GM19240 (cell line): ENCODE measurements at regions not wholly inside any gene's neighbourhood (a gene's known extent, or its start where the extent isn't known, plus 50 kb on each side); places are given as distances from the start of the nearest gene placed in this dataset.

Experiments used
- DNase-seq: peaks from one replicate; pipeline ENCODE4 v3.0.0; 2011; ENCODE audit warnings: low spot score; ENCODE audit not compliant: insufficient read length

DNA sequence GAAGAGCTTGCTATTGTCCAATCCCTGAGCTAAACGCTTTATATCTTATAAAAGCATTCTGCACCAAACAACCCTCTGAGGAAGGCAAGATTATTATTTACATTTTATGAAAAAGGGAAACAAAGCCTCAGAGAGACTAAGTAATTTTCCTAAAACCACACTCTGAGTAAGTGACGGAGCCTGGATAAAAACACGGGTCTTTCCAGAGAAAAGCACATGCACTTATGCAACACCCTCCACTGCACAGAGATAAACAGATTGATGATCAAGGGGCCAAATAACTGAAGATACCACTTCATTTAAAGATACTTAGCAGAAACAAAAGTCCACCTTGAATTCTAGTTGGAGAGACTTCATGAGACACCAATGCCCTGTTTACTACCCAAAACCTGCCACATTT is 214.7 kb upstream of the PDE10A start:
- no peak for DNase-seq

DNA sequence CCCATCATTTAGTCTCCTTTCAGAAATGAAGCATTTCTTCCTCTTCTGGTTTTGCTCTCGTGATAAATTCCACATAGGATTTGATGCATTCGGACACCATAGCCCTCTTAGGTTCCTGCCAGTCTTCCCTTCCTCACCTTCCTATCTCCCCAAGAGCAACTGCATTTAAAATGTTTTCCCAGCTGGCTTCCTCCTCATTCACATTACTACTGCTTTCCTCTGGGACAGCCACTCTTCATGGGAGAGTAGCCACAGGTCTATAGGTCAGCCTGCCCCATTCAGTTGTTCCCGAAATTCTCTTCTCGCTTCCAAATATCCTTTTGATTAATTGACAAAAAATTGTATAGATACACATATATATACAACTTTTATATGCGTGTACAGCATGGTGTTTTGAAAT is 214.2 kb upstream of the PDE10A start:
- DNase-seq = no peak

DNA sequence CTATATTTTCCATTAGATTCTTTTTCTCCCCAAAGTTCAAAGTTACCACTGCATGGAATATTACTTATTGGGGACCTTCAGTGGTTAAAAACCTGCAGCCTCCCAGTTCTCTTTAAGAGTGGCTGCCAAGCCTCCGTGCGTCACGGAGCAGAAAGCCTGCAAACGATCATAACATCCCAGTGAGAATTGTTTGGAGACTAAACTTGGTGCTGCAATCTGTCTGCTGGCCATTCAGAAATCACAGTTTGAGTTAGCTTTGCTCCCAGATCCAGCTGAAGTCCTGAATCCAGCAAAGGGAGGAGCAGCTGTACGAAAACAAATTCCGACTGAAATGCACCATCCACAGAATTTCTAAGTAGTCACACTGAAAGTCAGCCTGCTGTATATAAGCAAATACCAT is 213.5 kb upstream of the PDE10A start:
- DNase-seq = no peak

DNA sequence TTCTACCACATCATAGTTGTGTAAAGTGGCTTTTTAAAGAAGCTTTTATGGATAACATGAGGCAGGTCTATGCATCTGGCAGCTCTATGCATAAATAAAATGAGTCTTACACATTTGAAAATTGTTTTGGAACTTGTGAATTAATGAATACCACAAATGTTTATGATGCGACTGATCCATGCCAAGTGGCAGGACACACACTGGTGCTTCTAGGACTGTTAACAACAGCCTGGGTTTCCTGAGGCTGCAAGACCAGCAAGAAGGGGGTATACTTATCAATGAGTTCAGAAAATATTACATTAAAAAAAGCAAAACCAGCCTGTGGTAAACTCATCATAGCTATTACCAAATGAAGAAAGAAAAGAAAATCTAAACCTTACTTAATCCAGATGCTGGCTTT is 212.9 kb upstream of the PDE10A start:
- DNase-seq = no peak

DNA sequence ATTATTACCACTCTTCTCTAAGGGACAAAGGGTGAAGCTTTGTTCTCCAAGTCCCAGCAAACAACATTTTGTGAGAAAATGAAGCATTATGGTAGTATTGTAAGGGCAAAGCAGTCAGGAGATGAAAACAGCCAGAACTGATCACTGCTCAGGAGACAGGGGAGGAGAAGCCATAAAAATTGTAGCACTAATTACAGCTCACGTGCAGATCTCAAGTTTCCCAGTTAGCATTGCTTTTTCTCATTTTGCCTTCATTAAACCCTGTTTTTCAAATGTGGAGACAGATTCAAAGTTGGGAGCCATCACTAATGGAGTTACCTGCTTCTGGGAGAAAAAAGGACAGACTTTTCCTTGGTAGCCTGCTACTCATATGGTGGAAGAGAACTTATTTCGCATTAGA is 210.9 kb upstream of the PDE10A start:
- DNase-seq = no peak

DNA sequence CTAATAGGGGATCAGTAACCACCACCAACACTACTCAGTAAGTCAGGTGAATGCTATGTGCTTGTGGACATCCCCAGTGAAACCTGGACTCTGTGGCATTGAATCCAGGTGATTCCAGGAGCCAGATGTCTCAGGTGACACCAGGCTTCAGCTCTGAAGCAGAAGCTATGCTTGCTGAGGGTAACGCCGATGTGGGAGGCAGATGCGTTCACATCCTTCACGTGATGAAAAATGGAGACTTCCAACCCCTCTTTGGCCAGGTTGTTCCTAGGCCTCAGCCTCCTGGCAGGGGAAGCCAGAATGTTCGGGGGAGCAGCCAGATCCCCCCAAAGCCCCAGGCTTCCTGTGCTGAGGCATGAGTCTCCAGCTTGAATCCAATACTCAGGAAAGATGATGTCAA is 209.8 kb upstream of the PDE10A start:
- no peak for DNase-seq

DNA sequence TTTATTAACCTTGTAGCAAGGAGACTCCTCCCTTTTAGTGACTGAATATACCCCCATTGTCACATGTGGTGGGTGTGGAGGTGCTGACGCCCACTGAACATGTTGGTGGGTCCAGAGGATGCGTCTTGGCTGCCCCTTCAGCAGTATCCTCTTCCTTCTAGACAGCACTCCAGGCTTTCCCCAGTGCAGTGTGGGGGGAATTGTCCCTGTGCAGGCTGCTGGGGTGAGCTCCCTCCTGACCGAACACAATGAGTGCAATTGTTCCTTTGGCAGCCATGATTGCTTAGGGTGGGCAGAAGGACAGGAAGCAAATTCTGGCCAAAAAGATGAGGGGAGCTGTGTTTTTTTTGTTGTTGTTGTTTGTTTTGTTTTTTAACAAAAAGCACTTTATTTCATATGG is 209.3 kb upstream of the PDE10A start:
- no peak for DNase-seq

DNA sequence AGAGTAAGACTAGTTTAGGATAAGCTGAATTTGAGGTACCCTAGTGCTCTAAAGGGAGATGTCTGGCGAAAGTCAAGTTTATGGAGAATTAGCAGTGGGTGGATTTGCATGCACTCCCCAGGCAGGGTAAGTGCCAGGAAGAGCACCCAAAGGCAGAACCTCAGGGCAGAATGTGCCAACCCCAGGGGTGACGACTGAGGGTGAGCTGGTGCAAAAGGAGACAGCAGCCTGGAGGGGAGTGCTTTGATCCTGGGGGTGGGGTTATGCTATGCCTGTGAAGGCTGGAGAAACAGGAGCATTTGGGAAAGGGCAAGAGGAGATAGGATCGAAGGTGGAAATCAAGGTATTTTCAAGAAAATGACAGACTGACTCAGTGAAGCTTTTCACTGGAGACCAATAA is 208.5 kb upstream of the PDE10A start:
- no peak for DNase-seq

DNA sequence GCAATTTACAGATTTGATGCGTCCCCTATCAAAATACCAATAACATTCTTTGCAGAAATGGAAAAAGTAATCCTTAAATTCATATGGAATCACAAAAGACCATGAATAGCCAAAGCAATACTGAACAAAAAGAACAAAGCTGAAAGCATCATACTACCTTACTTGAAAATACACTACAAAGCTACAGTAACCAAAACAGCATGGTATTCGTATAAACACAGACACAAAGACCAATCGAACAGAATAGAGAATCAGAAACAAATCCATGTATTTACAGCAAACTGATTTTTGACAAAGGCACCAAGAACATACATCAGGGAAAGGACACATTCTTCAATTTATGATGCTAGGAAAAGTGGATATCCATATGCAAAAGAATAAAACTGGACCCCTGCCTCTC is 206.5 kb upstream of the PDE10A start:
- DNase-seq = no peak

DNA sequence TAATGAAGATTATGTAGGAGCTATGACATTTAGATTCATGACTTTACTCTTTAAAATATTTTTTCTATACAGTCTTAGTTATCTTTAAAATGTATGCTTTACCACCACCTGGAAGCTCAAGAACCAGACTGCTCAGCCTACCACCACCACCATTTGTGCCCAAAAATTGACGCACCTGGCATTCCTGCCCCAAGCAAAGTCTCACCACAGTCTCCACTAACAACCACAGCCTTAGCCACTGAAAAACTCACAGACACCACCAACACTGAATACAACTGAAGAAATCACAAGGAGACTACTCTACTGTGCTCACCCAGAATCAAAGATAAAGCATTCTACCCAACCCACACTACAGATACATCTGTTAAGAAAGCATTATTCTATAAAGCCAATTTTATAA is 201.9 kb upstream of the PDE10A start:
- no peak for DNase-seq

DNA sequence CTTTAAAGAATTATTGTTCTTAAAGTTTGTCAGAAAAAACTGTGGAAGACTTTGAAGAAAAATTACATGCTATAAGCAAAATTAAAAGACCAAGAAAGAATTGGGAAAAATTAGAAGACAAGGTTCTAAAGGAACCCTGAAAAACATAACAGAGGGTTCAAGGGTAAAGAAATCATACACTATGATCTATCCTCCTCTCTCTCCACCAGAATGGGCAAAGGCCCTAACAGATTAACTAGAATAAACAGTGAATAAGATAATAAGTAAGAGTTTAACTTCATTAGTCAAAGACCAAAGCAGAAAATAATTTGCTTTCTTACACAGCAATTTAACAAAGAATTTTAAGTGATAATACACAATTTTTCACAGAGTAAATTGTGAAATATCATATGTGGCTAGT is 201.2 kb upstream of the PDE10A start:
- no peak for DNase-seq

DNA sequence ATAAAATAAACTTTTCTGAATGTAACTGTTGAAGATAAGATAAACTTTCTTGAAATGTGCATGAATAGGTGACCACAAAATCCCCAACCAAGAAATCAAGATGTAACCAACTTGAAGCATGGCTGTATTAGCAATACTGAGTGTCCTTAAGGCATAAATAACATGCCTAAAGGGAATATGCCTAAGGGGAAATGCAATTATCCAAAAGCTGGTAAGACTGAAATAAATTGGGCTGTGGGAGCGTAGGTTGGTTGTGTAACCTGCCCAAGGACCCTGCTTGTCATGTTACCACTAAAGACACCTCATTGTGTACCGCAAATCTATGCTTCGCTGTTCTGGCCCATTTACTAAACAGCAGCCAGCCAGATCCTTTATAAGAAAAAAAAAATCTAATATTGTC is 200.8 kb upstream of the PDE10A start:
- DNase-seq = no peak

DNA sequence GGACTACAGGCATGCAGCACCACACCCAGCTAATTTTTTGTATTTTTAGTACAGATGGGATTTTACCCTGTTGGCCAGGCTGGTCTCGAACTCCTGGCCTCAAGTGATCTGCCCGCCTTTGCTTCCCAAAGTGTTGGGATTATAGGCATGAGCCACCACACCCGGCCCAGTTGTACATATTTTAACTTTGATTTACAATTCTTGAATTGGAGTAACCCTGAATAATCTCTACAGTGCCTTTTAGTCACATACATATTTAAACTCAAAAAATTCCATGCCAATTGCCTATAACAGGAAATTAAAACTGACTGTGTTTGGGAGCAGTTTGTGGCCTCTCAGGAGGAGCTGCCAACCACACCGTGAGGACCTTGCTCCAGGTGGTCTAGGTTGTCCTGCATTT is 199.8 kb upstream of the PDE10A start:
- no peak for DNase-seq

DNA sequence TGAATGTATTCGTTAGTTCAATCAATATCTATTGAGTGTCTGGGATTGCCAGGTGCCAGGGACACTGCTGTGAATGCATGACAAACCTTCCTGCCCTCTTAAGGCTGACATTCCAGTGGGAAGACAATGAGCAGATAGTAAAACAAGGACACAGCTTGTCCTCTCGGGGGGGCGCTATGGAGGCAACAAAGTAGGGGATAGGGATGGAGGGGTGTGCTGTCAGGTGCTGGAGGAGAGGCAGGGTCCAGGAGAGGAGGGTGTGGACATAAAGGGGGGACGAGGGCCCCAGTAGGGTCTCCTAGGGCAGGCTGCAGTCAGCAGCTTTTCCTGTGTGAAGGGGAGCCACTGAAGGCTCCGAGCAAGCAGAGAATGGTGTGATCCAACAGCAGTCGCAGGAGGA is 198.2 kb upstream of the PDE10A start:
- no peak for DNase-seq

DNA sequence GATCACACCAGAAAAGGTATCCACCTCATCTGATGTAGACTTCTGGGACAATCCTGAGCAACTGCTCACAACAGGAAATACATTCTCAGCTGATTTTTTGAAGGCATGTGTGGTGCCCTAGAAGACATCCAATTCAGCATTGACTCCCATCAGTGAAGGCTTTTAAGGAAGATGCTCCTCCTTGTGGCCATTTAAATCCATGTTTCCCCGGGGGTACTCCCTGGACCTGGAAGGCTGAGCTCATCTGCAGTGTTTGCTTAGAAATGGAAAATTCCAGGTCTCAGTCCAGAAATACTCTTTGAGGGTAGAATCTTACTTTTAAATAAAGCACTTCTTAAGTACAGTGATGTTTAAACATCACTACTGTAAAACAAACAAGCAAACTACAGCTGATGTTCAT is 195.5 kb upstream of the PDE10A start:
- DNase-seq = no peak

DNA sequence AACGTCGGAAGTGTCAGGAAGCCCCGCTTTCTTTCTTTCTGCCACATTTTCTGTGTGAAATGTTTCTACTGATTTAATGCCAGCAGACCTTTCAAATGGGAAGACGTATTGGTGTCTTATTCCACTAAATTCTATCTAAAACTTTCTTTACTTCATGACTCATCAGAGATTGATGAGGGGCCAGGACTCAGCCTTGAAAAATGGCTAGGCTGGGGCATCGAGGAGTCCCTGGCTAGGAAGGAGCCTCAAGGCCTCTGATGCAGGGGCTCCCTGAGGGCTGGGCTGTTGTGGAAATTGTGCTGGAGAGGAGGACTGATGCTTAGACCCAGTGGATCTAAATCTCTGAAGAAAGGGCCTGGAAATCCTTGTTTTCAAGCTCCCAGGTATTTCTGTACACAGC is 192.8 kb upstream of the PDE10A start:
- DNase-seq = no peak

DNA sequence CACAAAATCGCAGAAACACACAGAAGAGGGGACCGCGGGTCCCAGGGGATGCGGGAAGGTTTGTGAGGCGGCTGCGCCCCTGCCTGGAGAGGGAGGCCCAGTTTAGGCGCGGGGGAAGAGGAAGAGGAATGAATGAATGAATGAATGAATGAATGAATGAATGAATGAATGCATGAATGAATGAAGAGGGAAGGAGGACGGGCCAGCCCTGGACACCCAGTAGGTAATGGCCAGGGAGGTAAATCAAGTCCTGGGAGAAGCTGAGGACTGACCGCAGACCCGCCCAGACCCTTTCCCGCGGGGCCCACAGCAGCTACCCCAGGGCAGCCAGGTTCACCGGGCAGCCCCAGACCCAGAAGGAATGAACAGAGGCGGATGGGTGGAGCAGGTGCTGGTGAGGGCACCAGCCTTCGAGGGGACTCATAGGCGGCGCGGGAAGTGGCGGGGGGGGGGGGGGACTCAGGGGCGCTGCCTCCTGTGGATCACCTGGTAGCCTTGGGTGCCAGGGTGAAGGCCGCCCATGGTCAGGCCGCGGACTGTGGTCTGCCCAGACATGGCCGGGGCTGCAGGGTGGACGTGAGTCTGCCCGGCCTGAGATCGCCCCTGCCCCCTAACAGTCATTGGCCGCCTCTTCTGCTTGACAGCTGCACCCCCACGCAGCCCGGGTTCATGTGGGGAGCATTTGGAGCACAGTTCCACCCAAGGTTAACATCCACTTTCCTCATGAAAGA is 192.0 kb upstream of the PDE10A start:
- no peak for DNase-seq

DNA sequence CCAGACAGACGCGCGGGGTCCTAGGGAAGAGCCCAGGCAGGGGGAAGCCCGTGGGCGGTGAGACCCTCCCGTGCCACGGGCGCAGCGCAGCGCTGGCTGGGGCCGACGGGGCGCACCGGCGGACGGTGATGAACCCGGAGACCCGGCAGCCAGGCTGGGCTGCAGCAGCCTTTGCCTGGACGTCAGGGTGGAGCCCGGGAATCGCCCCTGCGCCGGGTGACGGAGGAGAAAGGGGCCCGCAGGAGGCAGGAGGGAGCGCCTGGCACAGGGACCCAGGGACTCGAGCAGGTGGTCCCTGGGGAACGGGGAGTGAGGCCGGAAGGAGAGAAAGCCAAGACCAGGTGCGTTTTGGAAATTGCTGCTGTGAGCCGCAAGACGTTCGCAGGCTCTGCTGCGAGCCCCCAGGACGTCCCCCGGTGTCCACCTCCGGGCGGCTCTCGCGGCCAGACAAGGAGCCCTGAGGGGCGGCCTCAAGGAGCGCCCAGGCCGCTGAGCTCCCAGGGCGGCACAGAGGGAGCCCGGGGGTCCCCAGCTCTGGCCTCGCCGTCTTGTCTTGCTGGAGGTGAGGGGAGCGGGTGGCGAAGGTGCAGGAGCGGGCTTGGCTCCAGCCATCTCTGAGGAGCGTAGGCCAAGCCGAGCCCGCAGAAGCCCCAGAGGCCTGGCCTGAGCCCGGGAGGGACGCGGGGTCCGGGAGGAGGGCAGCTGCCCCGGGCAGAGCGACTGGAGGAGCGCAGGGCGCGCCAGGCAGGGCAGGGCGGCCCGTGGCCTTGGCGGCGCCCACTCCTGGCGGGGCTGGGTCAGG is 191.2 kb upstream of the PDE10A start:
- no peak for DNase-seq

DNA sequence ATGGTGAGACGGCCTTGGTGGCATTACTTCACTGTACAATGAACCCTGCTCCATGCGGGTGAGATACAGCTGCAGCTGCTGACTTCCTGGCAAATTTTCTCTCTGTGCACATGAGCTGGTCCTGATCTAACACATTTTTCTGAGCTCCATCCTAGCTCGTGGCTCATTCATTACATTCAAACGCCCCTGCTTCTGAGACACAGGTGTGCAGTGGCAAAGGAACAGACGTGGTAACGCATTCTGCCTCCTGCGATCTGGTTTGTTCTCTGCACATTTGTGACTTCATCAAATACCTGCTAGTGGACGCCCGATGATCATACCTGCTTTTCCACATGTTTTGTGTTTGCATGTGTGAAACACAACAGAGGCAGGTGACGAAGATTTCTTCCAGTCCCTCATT is 189.6 kb upstream of the PDE10A start:
- no peak for DNase-seq

DNA sequence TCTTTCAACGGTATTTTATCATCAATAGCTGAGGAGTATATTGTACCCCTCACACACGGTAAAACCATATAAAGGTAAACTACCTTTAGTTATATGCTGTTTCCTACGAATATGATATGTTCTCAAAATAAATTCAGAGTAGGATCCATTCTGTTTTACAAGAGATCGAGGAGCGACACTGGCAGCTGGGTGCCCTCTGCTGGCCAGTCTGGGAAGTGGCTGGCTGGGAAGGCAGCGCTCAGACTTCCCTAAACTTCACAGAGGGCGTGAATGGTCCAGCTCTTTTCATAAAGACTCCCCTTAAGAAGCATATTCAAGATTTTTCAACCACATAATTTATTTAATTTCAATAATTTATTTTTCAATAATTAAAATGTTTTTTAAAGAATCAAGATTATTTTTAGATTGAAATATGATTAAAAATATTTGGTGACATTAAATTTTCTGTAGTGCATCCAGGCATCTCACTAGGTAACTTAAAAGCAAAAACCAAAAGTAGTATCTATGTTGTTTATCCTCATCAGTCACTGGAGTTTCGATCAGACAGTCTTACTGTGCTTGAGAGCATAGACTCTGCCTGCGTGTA is 187.5 kb upstream of the PDE10A start:
- peak; percentile 58 for DNase-seq

DNA sequence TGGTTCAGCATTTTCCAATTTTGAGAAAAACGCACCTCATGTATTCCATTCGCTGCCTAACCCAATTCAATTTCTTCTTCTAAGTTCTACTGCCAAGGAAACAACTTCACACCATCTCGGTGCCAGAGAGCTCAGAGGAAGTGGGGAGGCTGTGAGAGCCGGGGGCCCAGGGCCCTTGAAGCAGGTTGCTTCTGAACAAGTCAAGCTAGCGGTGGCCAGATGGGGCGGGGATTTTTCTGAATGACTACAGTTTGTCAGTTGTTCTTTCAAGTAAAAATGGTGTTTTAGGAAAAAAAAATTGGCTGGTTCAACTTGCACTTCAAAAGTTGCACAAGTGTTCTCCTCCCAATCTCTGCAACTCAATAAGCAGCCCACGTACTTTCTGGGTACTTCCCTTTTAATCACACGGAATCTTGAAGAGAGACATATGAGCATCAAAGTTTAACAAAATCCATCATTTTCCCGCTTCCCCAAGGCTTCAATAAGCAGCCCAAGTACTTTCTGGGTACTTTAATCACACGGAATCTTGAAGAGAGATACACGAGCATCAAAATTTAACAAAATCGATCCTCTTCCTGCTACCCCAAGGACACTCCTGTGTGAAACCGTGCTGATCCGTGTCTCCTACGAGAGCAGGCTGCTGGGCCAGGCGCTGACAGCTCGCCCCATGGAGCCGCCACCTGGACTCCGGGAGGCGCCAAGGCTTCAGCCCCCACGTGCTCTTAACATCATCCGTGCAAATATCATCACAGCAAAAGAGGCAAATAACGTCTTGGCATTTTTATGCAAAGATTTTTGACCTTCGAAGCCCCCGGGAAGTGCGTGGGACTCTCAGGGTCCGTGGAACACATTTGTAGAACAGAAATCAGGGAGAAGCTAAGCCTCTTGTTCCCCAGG is 186.7 kb upstream of the PDE10A start:
- DNase-seq = no peak

DNA sequence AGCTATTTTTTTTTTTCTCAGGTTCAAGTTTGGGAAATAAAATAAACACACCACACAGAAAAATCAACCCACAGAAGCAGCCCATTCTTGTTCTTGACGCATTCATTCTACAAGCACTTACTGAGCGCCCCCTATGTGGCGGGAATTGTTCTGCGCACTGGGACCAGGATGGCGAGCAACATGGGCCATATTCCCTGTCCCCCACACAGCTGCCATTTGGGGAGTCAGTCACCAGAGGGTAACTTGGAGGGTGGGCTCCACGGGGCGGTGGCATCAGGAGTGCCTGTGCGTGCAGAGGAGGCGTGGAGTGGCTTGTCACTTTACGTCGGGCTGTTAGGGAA is 185.0 kb upstream of the PDE10A start:
- DNase-seq = no peak
